GM12878 (cell line): ENCODE measurements at regions not wholly inside any gene's neighbourhood (a gene's known extent, or its start where the extent isn't known, plus 50 kb on each side); places are given as distances from the start of the nearest gene placed in this dataset.

Source experiments
- ATAC-seq: fragments of 200-7000 bp; cut with Tn5 transposase; 3 replicates; pipeline ENCODE4 v1.9.1; 2020; ENCODE audit warnings: mild to moderate bottlenecking, moderate library complexity
- BruUV-seq: library from RNA; stranded (reverse); fragments of 400-500 nt; replicated peaks from 2 replicates; lab custom pipeline; 2021; lab: Mats Ljungman, UMichigan
- CTCF ChIA-PET: fragments of 300-600 bp; sonication (Branson Sonifier 250); formaldehyde crosslinking; extraction: SDS; loops from one replicate; lab custom pipeline; 2021; ENCODE audit warnings: inconsistent platforms; lab: Yijun Ruan, JAX
- POLR2A ChIA-PET: fragments of 350-600 bp; formaldehyde crosslinking; extraction: SDS; loops from one replicate; lab custom pipeline; 2021; ENCODE audit warnings: inconsistent platforms; lab: Charles Lee
- RAD21 ChIA-PET: fragments of 300-600 bp; sonication (Branson Sonifier 250); formaldehyde crosslinking; loops from one replicate; lab custom pipeline; 2023; ENCODE audit warnings: antibody characterized with exemption; ENCODE audit not compliant: unreplicated experiment; lab: Charles Lee
- SMC1A ChIA-PET: fragments of 300-600 bp; sonication (Branson Sonifier 250); formaldehyde crosslinking; loops from one replicate; lab custom pipeline; 2023; ENCODE audit not compliant: unreplicated experiment, uncharacterized antibody; lab: Charles Lee
- DNase-seq: peaks from one replicate; pipeline ENCODE4 v3.0.0-alpha.2; 2011; ENCODE audit warnings: low read depth, low spot score
- FAIRE-seq: peaks from 3 replicates; lab custom pipeline; 2011; peaks lifted over from hg19 to GRCh38; lab: Jason Lieb, UNC
- H2AFZ ChIP-seq: 2 replicates; pipeline ENCODE4 v1.6.0; 2011; ENCODE audit warnings: low read depth, low read length, control low read depth; ENCODE audit not compliant: control insufficient read depth
- H3K27ac ChIP-seq: 2 replicates; pipeline ENCODE4 v1.5.1; 2011; ENCODE audit warnings: control low read depth; ENCODE audit not compliant: control insufficient read depth, insufficient read depth
- H3K27me3 ChIP-seq, 2 experiments: replicated peaks in 1 of 2; 2 replicates each; pipeline versions ENCODE4 v1.6.0 to v1.6.1; 2011; ENCODE audit warnings: low read length in 1 of 2; ENCODE audit not compliant: control insufficient read depth in 2 of 2, insufficient read depth in 2 of 2
- H3K36me3 ChIP-seq, 2 experiments: 2 replicates each; pipeline ENCODE4 v1.5.1; 2011; ENCODE audit warnings: low read length in 1 of 2; ENCODE audit not compliant: control insufficient read depth in 2 of 2, insufficient read depth in 2 of 2
- H3K4me1 ChIP-seq: 2 replicates; pipeline ENCODE4 v1.6.1; 2011; ENCODE audit warnings: mild to moderate bottlenecking, low read length, moderate library complexity, mixed read lengths; ENCODE audit not compliant: control insufficient read depth, insufficient read depth
- H3K4me2 ChIP-seq: 2 replicates; pipeline ENCODE4 v1.6.0; 2011; ENCODE audit warnings: control low read depth; ENCODE audit not compliant: control insufficient read depth, insufficient read depth
- H3K4me3 ChIP-seq: fragments of 200-600 bp; sonication (generic); 2 replicates; pipeline ENCODE4 v1.5.1; 2016
- H3K79me2 ChIP-seq: 2 replicates; pipeline ENCODE4 v1.6.0; 2011; ENCODE audit warnings: low read length; ENCODE audit not compliant: control insufficient read depth, insufficient read depth
- H3K9ac ChIP-seq: 2 replicates; pipeline ENCODE4 v1.8.0; 2011; ENCODE audit warnings: low read length, control low read depth, mixed read lengths; ENCODE audit not compliant: control insufficient read depth, insufficient read depth
- H3K9me3 ChIP-seq: replicated peaks from 3 replicates; pipeline ENCODE4 v1.5.1; 2011; ENCODE audit warnings: mild to moderate bottlenecking, low read length; ENCODE audit not compliant: control insufficient read depth, insufficient read depth
- H4K20me1 ChIP-seq: 2 replicates; pipeline ENCODE4 v1.6.0; 2011; ENCODE audit not compliant: control insufficient read depth, insufficient read depth
- CHD4 ChIP-seq: fragments of 200-600 bp; sonication (generic); IDR thresholded peaks from 2 replicates; pipeline ENCODE4 v1.6.1; 2016; ENCODE audit warnings: mild to moderate bottlenecking
- CUX1 ChIP-seq: IDR thresholded peaks from 2 replicates; pipeline ENCODE4 v1.6.1; 2012; ENCODE audit warnings: improper control_type of control experiment, low read depth, low read length; ENCODE audit not compliant: insufficient replicate concordance
- HDGF ChIP-seq: fragments of 450-650 bp; IDR thresholded peaks from 2 replicates; pipeline ENCODE4 v1.6.1; 2016; ENCODE audit warnings: antibody characterized with exemption
- IKZF2 ChIP-seq, 2 experiments: fragments of 450-650 bp; IDR thresholded peaks; 2 replicates each; pipeline ENCODE4 v1.6.1; 2017; ENCODE audit warnings: mild to moderate bottlenecking in 2 of 2, moderate library complexity in 2 of 2
- MEF2B ChIP-seq: fragments of 450-650 bp; IDR thresholded peaks from 2 replicates; pipeline ENCODE4 v1.6.1; 2018; ENCODE audit warnings: mild to moderate bottlenecking, moderate library complexity; ENCODE audit not compliant: partially characterized antibody, poor library complexity, severe bottlenecking
- RAD51 ChIP-seq: fragments of 450-650 bp; IDR thresholded peaks from 2 replicates; pipeline ENCODE4 v1.6.1; 2016; ENCODE audit warnings: moderate library complexity, mild to moderate bottlenecking, inconsistent platforms
- RELB ChIP-seq: fragments of 450-650 bp; IDR thresholded peaks from 2 replicates; pipeline ENCODE4 v1.6.1; 2017; ENCODE audit warnings: low read depth, mild to moderate bottlenecking, moderate library complexity
- SP1 ChIP-seq: IDR thresholded peaks from one replicate; pipeline ENCODE4 v1.6.1; 2011; ENCODE audit warnings: low read depth, low read length
- WGBS: methylation state at CpG from one replicate; pipeline ENCODE4 v1.1.6; 2016; ENCODE audit warnings: low lambda C conversion rate; ENCODE audit not compliant: insufficient replicate concordance, insufficient coverage; ENCODE audit errors: missing lambda C conversion rate; 5-methylcytosine and 5-hydroxymethylcytosine counted together
- in situ Hi-C: fragments of 300-500 bp; cut with MboI; formaldehyde crosslinking; loops from 9 replicates; pipeline ENCODE4 v1.14.3; 2018; ENCODE audit warnings: mixed read lengths
- intact Hi-C: fragments of 100-400 bp; cut with micrococcal nuclease; formaldehyde crosslinking; loops from one replicate; pipeline ENCODE4 v1.14.2; 2022; ENCODE audit not compliant: unreplicated experiment

- TF ChIP-seq CUX1 (no peak), CHD4 (no peak), RAD51 (no peak), HDGF (no peak), SP1 (no peak), MEF2B (no peak), IKZF2 (IDR thresholded peaks at IDR 0.05) (no peak)
Observed at GRCh38 chr10:128497660-128498377, 371.6 kb upstream of the MKI67 start (continued).

- no peak for TF ChIP-seq RELB
- no peaks in the 10 kb centered on the region for H3K4me1 ChIP-seq
- no peak overlapping the region for H3K4me3 ChIP-seq
- ChIA-PET POLR2A (no interaction called here), RAD21 (no interaction called here), SMC1A (no interaction called here), CTCF (no interaction called here)
- no peak for DNase-seq
- no peak for FAIRE-seq
- no peaks in the 10 kb centered on the region for H3K9me3 ChIP-seq
- intact Hi-C loops (no loop called here), in situ Hi-C loops (no loop called here)
- H3K27ac ChIP-seq, result no peak overlapping the region
- H3K36me3 ChIP-seq, result no peaks in the 10 kb centered on the region
- H3K4me2 ChIP-seq, result no peak overlapping the region
- no TSS peak for BruUV-seq
- H4K20me1 ChIP-seq, result no peaks in the 10 kb centered on the region
- H2AFZ ChIP-seq, result no peak overlapping the region
- WGBS, result 0% methylated on average over 3 of the region's 3 CpGs
- ATAC-seq, result no peak
- H3K79me2 ChIP-seq, result no peaks in the 10 kb centered on the region
- H3K9ac ChIP-seq, result no peak overlapping the region
- H3K27me3 ChIP-seq, result no peaks in the 10 kb centered on the region
Observed at GRCh38 chr10:128498378-128498730, 372.1 kb upstream of the MKI67 start.
